Parathyroid adenoma (tissue), 2 donors: ENCODE measurements at regions not wholly inside any gene's neighbourhood (a gene's known extent, or its start where the extent isn't known, plus 50 kb on each side); places are given as distances from the start of the nearest gene placed in this dataset.

Experiments
- H2AFZ ChIP-seq: fragments of 300-600 bp; sonication (generic); one replicate; pipeline ENCODE4 v1.7.0; 2017; ENCODE audit warnings: antibody characterized with exemption, mild to moderate bottlenecking
- H3K27ac ChIP-seq: fragments of 300-600 bp; sonication (generic); one replicate; pipeline ENCODE4 v1.7.0; 2017
- H3K27me3 ChIP-seq: fragments of 300-600 bp; sonication (generic); one replicate; pipeline ENCODE4 v1.7.0; 2017; ENCODE audit warnings: low read length; ENCODE audit not compliant: control insufficient read depth, insufficient read depth
- H3K36me3 ChIP-seq: fragments of 300-600 bp; sonication (generic); one replicate; pipeline ENCODE4 v1.7.0; 2017; ENCODE audit warnings: low read length; ENCODE audit not compliant: control insufficient read depth, insufficient read depth
- H3K4me1 ChIP-seq: fragments of 300-600 bp; sonication (generic); one replicate; pipeline ENCODE4 v1.7.0; 2017; ENCODE audit warnings: control low read depth
- H3K4me2 ChIP-seq: fragments of 300-600 bp; sonication (generic); one replicate; pipeline ENCODE4 v1.7.0; 2017; ENCODE audit warnings: low read length
- H3K4me3 ChIP-seq: fragments of 300-600 bp; sonication (generic); one replicate; pipeline ENCODE4 v1.7.0; 2017; ENCODE audit warnings: low read depth, low read length
- H3K79me2 ChIP-seq: fragments of 300-600 bp; sonication (generic); one replicate; pipeline ENCODE4 v1.7.0; 2017; ENCODE audit warnings: control low read depth
- H3K9ac ChIP-seq: fragments of 300-600 bp; sonication (generic); one replicate; pipeline ENCODE4 v1.7.0; 2017; ENCODE audit warnings: mild to moderate bottlenecking
- H3K9me3 ChIP-seq: fragments of 300-600 bp; sonication (generic); one replicate; pipeline ENCODE4 v1.7.0; 2017; ENCODE audit warnings: low read length; ENCODE audit not compliant: control insufficient read depth
- TF ChIP-seq, protein P1 (sequence below): fragments of 300-600 bp; sonication (generic); IDR thresholded peaks from one replicate; pipeline ENCODE4 v1.7.0; 2017; ENCODE audit warnings: antibody characterized with exemption, mild to moderate bottlenecking
- donor health status: primary hyperparathyroidism.

DNA sequence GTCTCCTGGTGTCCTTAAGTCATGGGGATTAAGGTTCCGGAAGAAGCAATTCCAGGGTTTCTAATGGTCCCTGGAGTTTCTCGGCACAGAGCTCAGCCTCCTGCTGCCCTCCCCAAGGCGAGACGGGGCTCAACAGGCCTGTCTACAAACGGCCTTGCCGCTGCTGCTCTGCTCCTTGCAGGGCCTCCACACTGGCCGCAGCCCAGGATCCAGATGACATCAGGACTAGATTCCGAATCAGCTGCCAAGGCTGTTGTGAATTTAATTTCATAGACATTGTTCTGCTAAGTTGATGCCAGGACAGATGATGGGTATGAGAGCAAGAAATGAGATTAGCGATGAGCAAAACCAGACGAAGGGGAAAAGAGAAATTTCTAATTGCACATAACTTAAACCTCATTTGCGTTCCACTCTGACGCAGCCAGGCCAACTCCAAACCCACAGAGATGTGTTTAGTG is 103.6 kb upstream of the BACE2 start:
- TF ChIP-seq, protein P1, sequence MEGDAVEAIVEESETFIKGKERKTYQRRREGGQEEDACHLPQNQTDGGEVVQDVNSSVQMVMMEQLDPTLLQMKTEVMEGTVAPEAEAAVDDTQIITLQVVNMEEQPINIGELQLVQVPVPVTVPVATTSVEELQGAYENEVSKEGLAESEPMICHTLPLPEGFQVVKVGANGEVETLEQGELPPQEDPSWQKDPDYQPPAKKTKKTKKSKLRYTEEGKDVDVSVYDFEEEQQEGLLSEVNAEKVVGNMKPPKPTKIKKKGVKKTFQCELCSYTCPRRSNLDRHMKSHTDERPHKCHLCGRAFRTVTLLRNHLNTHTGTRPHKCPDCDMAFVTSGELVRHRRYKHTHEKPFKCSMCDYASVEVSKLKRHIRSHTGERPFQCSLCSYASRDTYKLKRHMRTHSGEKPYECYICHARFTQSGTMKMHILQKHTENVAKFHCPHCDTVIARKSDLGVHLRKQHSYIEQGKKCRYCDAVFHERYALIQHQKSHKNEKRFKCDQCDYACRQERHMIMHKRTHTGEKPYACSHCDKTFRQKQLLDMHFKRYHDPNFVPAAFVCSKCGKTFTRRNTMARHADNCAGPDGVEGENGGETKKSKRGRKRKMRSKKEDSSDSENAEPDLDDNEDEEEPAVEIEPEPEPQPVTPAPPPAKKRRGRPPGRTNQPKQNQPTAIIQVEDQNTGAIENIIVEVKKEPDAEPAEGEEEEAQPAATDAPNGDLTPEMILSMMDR, result no peak
- H3K27ac ChIP-seq, result no peak overlapping the region
- no peak overlapping the region for H3K9ac ChIP-seq
- H3K9me3 ChIP-seq, result no peaks in the 10 kb centered on the region
- H3K4me3 ChIP-seq, result no peak overlapping the region
- no peaks in the 10 kb centered on the region for H3K36me3 ChIP-seq
- peaks cover 2% of the 10 kb centered on the region for H3K27me3 ChIP-seq
- no peak overlapping the region for H2AFZ ChIP-seq
- H3K79me2 ChIP-seq, result no peaks in the 10 kb centered on the region
- no peaks in the 10 kb centered on the region for H3K4me1 ChIP-seq
- no peak overlapping the region for H3K4me2 ChIP-seq

DNA sequence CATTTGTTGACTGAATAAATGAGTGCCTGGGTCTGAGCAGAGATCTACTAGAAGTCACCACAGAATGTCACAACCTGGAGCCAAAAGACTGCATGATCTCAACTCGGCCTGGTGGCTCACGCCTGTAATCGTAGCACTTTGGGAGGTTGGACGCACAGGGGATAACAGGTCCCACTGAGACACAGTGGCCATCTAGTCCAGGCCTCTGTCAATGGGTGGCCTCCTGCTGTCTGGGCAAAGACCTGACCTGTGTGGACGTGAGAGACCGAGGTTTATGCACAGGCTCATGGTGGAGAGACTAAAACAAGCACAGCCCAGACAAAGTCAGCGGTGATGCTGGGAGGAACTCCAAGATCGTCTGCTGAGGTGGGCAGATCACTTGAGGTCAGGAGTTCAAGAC is 103.0 kb upstream of the BACE2 start:
- no peak overlapping the region for H2AFZ ChIP-seq
- no peak overlapping the region for H3K27ac ChIP-seq
- H3K27me3 ChIP-seq, result peaks cover 2% of the 10 kb centered on the region
- no peak overlapping the region for H3K4me3 ChIP-seq
- H3K4me2 ChIP-seq, result no peak overlapping the region
- TF ChIP-seq, protein P1, result no peak
- no peaks in the 10 kb centered on the region for H3K36me3 ChIP-seq
- no peaks in the 10 kb centered on the region for H3K79me2 ChIP-seq
- no peaks in the 10 kb centered on the region for H3K4me1 ChIP-seq
- H3K9me3 ChIP-seq, result no peaks in the 10 kb centered on the region
- no peak overlapping the region for H3K9ac ChIP-seq

DNA sequence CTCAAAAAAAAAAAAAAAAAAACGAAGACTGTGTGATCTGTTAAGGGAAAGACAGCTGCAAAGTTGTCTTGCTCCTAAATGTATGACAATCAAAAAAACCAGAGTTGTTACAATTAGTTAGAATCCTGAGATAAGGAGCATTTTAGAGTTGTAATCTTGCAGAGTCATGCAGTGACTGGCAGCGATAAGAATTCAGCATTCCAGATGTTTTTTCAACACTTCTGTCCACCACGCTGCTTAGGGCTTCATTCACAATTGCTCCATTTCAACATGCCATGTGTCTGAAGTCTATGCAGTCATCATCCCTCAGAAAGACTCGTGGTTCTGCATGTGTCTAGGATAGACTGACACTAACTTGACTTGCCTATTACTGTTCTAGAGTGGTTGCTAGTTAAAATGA is 102.4 kb upstream of the BACE2 start:
- Histone ChIP-seq H3K79me2 (no peaks in the 10 kb centered on the region), H3K27ac (no peak overlapping the region), H3K4me2 (no peak overlapping the region), H2AFZ (no peak overlapping the region), H3K4me3 (no peak overlapping the region), H3K9ac (no peak overlapping the region), H3K36me3 (no peaks in the 10 kb centered on the region), H3K4me1 (no peaks in the 10 kb centered on the region), H3K27me3 (peaks cover 2% of the 10 kb centered on the region), H3K9me3 (no peaks in the 10 kb centered on the region)
- TF ChIP-seq, protein P1, result no peak

DNA sequence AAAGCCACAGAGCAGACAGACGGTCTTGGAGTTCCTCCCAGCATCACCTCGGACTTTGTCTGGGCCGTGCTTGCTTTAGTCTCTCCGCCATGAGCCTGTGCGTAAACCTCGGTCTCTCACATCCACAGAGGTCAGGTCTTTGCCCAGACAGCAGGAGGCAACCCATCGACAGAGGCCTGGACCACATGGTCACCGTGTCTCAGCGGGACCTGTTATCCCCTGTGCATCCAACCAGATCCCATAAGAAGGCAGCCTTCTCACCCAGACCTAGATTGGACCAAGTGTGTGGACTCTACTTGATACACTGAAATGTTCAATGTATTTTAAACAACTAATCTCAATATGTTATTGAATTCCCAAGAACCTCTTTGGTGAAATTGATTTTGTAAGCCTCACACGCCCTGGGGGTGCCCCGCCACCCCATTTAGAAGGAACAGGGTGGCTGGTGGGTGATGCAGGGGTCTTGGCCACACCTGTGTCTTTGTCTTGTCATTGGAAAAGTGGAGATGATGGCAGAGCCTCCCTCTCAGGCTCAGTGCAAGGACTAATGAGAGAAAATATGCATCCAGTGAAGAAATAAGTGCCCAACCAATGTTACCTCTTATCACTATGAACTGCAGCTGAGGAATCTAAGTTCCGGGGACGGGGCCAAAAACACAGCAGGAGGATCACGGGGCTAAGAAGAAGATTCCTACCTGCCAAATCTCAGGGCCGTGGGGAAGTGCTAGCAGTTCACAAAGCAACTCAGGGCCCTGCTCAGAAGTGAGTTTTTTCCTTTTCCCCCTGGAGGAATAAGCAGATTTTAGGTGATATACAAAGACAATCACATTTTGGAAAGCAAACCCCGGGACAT is 101.6 kb upstream of the BACE2 start:
- Histone ChIP-seq H3K36me3 (no peaks in the 10 kb centered on the region), H3K4me2 (no peak overlapping the region), H3K27ac (no peak overlapping the region), H2AFZ (no peak overlapping the region), H3K9me3 (no peaks in the 10 kb centered on the region), H3K4me1 (no peaks in the 10 kb centered on the region), H3K4me3 (no peak overlapping the region), H3K79me2 (no peaks in the 10 kb centered on the region), H3K9ac (no peak overlapping the region), H3K27me3 (peaks cover 2% of the 10 kb centered on the region)
- TF ChIP-seq, protein P1, result no peak

DNA sequence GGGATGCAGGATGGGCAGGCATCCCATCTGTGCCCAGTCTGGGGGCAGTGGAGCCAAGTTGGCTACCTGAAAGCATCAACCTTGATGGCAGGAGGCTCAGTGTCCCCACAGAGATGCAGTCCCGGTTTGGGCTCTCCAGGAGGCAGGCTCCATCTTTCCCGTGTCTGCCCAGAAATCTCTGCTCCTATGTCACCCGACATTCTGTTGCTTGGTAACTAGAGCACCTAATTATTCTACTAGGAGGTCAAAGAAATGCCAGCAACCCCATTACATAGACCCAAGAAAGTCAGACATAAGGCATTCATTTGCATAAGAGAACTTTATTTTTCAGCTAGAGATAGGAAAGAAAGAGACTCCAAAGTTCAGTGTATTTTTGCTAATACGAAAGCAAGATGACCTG is 100.3 kb upstream of the BACE2 start:
- H3K27me3 ChIP-seq, result peaks cover 2% of the 10 kb centered on the region
- H3K4me1 ChIP-seq, result no peaks in the 10 kb centered on the region
- no peak overlapping the region for H3K4me2 ChIP-seq
- H3K27ac ChIP-seq, result no peak overlapping the region
- TF ChIP-seq, protein P1, result no peak
- H3K9ac ChIP-seq, result no peak overlapping the region
- H3K36me3 ChIP-seq, result no peaks in the 10 kb centered on the region
- H3K9me3 ChIP-seq, result no peaks in the 10 kb centered on the region
- no peaks in the 10 kb centered on the region for H3K79me2 ChIP-seq
- no peak overlapping the region for H3K4me3 ChIP-seq
- H2AFZ ChIP-seq, result no peak overlapping the region
